ENCODE measurements at regions not wholly inside any gene's neighbourhood (a gene's known extent, or its start where the extent isn't known, plus 50 kb on each side); places are given as distances from the start of the nearest gene placed in this dataset.

- Mint-ChIP-seq H3K9me3 (ENCODE audit: unreplicated experiment) (no peaks in the 10 kb centered on the region), H3K36me3 (ENCODE audit: insufficient read depth, unreplicated experiment) (no peaks in the 10 kb centered on the region), H3K4me1 (ENCODE audit: insufficient read depth, unreplicated experiment) (no peaks in the 10 kb centered on the region), H3K27me3 (ENCODE audit: insufficient read depth, unreplicated experiment) (peaks cover 50% of the 10 kb centered on the region), H3K27ac (ENCODE audit: low read depth, unreplicated experiment) (no peak overlapping the region), H3K4me3 (ENCODE audit: unreplicated experiment) (no peak overlapping the region)
- ChIA-PET POLR2A (no interaction called here), CTCF (no interaction called here)
- intact Hi-C loops (cut with micrococcal nuclease), result no loop called here
- no TSS peak for BruUV-seq (replicated peaks)
- no peak for TF ChIP-seq CTCF (IDR thresholded peaks at IDR 0.05; ENCODE audit: unreplicated experiment)
- DNase-seq (ENCODE audit: unreplicated experiment), result no peak
Measured at GRCh38 chr7:16040346-16040745, 353.9 kb upstream of the MEOX2 start.

GRCh38 chr7:16038906-16039305 is 352.4 kb upstream of the MEOX2 start:
- no peaks in the 10 kb centered on the region for H3K36me3 Mint-ChIP-seq (ENCODE audit: insufficient read depth, unreplicated experiment)
- H3K27ac Mint-ChIP-seq (ENCODE audit: low read depth, unreplicated experiment), result no peak overlapping the region
- POLR2A ChIA-PET, result interaction anchor here (0.6 kb wide), 1 partner anchor 569 kb away, joined by 4 read pairs; no protein-coding TSS in a partner anchor
- BruUV-seq (replicated peaks), result no TSS peak
- CTCF ChIA-PET, result no interaction called here
- intact Hi-C loops (cut with micrococcal nuclease), result no loop called here
- H3K27me3 Mint-ChIP-seq (ENCODE audit: insufficient read depth, unreplicated experiment), result peaks cover 61% of the 10 kb centered on the region
- H3K4me3 Mint-ChIP-seq (ENCODE audit: unreplicated experiment), result no peak overlapping the region
- no peak for TF ChIP-seq CTCF (IDR thresholded peaks at IDR 0.05; ENCODE audit: unreplicated experiment)
- no peak for DNase-seq (ENCODE audit: unreplicated experiment)
- no peaks in the 10 kb centered on the region for H3K4me1 Mint-ChIP-seq (ENCODE audit: insufficient read depth, unreplicated experiment)
- no peaks in the 10 kb centered on the region for H3K9me3 Mint-ChIP-seq (ENCODE audit: unreplicated experiment)

- Mint-ChIP-seq H3K27ac (ENCODE audit: low read depth, unreplicated experiment) (no peak overlapping the region), H3K4me1 (ENCODE audit: insufficient read depth, unreplicated experiment) (no peaks in the 10 kb centered on the region), H3K27me3 (ENCODE audit: insufficient read depth, unreplicated experiment) (peaks cover 57% of the 10 kb centered on the region), H3K36me3 (ENCODE audit: insufficient read depth, unreplicated experiment) (no peaks in the 10 kb centered on the region), H3K4me3 (ENCODE audit: unreplicated experiment) (no peak overlapping the region), H3K9me3 (ENCODE audit: unreplicated experiment) (no peaks in the 10 kb centered on the region)
- ChIA-PET POLR2A (interaction anchor here (1.4 kb wide), 1 partner anchor 12 kb away, joined by 3 read pairs; no protein-coding TSS in a partner anchor), CTCF (no interaction called here)
- TF ChIP-seq CTCF (IDR thresholded peaks at IDR 0.05; ENCODE audit: unreplicated experiment), result no peak
- no TSS peak for BruUV-seq (replicated peaks)
- no peak for DNase-seq (ENCODE audit: unreplicated experiment)
- intact Hi-C loops (cut with micrococcal nuclease), result no loop called here
Measured at GRCh38 chr7:16035392-16035791, 348.9 kb upstream of the MEOX2 start.

GRCh38 chr7:16034866-16035265 is 348.4 kb upstream of the MEOX2 start:
- H3K27me3 Mint-ChIP-seq (ENCODE audit: insufficient read depth, unreplicated experiment), result peaks cover 56% of the 10 kb centered on the region
- no TSS peak for BruUV-seq (replicated peaks)
- H3K36me3 Mint-ChIP-seq (ENCODE audit: insufficient read depth, unreplicated experiment), result no peaks in the 10 kb centered on the region
- no peaks in the 10 kb centered on the region for H3K9me3 Mint-ChIP-seq (ENCODE audit: unreplicated experiment)
- H3K4me3 Mint-ChIP-seq (ENCODE audit: unreplicated experiment), result no peak overlapping the region
- intact Hi-C loops (cut with micrococcal nuclease), result no loop called here
- CTCF ChIA-PET, result no interaction called here
- POLR2A ChIA-PET, result interaction anchor here (1.4 kb wide), 1 partner anchor 11 kb away, joined by 3 read pairs; no protein-coding TSS in a partner anchor
- no peak for TF ChIP-seq CTCF (IDR thresholded peaks at IDR 0.05; ENCODE audit: unreplicated experiment)
- no peaks in the 10 kb centered on the region for H3K4me1 Mint-ChIP-seq (ENCODE audit: insufficient read depth, unreplicated experiment)
- DNase-seq (ENCODE audit: unreplicated experiment), result no peak
- H3K27ac Mint-ChIP-seq (ENCODE audit: low read depth, unreplicated experiment), result no peak overlapping the region
